ENCODE measurements at regions not wholly inside any gene's neighbourhood (a gene's known extent, or its start where the extent isn't known, plus 50 kb on each side); places are given as distances from the start of the nearest gene placed in this dataset.

- Histone ChIP-seq H3K27me3 (ENCODE audit: insufficient read depth, low read length) (no peaks in the 10 kb centered on the region), H3K4me3 (ENCODE audit: low read length) (no peak overlapping the region), H3K4me1 (ENCODE audit: insufficient read depth, low read length) (peaks cover 3% of the 10 kb centered on the region; the same call in 1 of the 2 replicates), H3K9ac (ENCODE audit: low read depth, low read length) (no peak overlapping the region), H3K9me3 (ENCODE audit: insufficient read depth, low read depth, low read length) (no peaks in the 10 kb centered on the region), H3K27ac (ENCODE audit: low read length) (no peak overlapping the region), H3K36me3 (ENCODE audit: insufficient read depth, low read depth, low read length) (no peaks in the 10 kb centered on the region)
These were observed 77.8 kb upstream of the SLC35B3 start for GRCh38 chr6:8513174-8513573.

GRCh38 chr6:8507286-8507685 lies 71.9 kb upstream of the SLC35B3 start:
- no peak overlapping the region for H3K4me3 ChIP-seq (ENCODE audit: low read length)
- H3K36me3 ChIP-seq (ENCODE audit: insufficient read depth, low read depth, low read length) = no peaks in the 10 kb centered on the region
- no peak overlapping the region for H3K9ac ChIP-seq (ENCODE audit: low read depth, low read length)
- H3K27me3 ChIP-seq (ENCODE audit: insufficient read depth, low read length) = no peaks in the 10 kb centered on the region
- H3K27ac ChIP-seq (ENCODE audit: low read length) = no peak overlapping the region
- H3K9me3 ChIP-seq (ENCODE audit: insufficient read depth, low read depth, low read length) = no peaks in the 10 kb centered on the region
- H3K4me1 ChIP-seq (ENCODE audit: insufficient read depth, low read length) = peaks cover 14% of the 10 kb centered on the region

- Histone ChIP-seq H3K27me3 (ENCODE audit: insufficient read depth, low read length) (no peaks in the 10 kb centered on the region), H3K27ac (ENCODE audit: low read length) (no peak overlapping the region), H3K4me1 (ENCODE audit: insufficient read depth, low read length) (peaks cover 14% of the 10 kb centered on the region), H3K36me3 (ENCODE audit: insufficient read depth, low read depth, low read length) (no peaks in the 10 kb centered on the region), H3K4me3 (ENCODE audit: low read length) (no peak overlapping the region), H3K9ac (ENCODE audit: low read depth, low read length) (no peak overlapping the region), H3K9me3 (ENCODE audit: insufficient read depth, low read depth, low read length) (no peaks in the 10 kb centered on the region)
These were observed 70.8 kb upstream of the SLC35B3 start for GRCh38 chr6:8506126-8506525.

- Histone ChIP-seq H3K4me1 (ENCODE audit: insufficient read depth, low read length) (peaks cover 8% of the 10 kb centered on the region), H3K4me3 (ENCODE audit: low read length) (no peak overlapping the region), H3K27ac (ENCODE audit: low read length) (no peak overlapping the region)
These were observed 64.2 kb upstream of the SLC35B3 start for GRCh38 chr6:8499540-8499939.

GRCh38 chr6:8494730-8495129 lies 59.4 kb upstream of the SLC35B3 start:
- Histone ChIP-seq H3K27me3 (ENCODE audit: insufficient read depth, low read length) (no peaks in the 10 kb centered on the region), H3K9ac (ENCODE audit: low read depth, low read length) (no peak overlapping the region), H3K4me1 (ENCODE audit: insufficient read depth, low read length) (no peaks in the 10 kb centered on the region), H3K4me3 (ENCODE audit: low read length) (no peak overlapping the region), H3K27ac (ENCODE audit: low read length) (no peak overlapping the region), H3K36me3 (ENCODE audit: insufficient read depth, low read depth, low read length) (no peaks in the 10 kb centered on the region), H3K9me3 (ENCODE audit: insufficient read depth, low read depth, low read length) (peaks cover 5% of the 10 kb centered on the region; the same call in 1 of the 2 replicates)

More at GRCh38 chr6:8499540-8499939, 64.2 kb upstream of the SLC35B3 start:
- H3K9ac ChIP-seq (ENCODE audit: low read depth, low read length) = no peak overlapping the region
- no peaks in the 10 kb centered on the region for H3K36me3 ChIP-seq (ENCODE audit: insufficient read depth, low read depth, low read length)
- H3K27me3 ChIP-seq (ENCODE audit: insufficient read depth, low read length) = no peaks in the 10 kb centered on the region
- H3K9me3 ChIP-seq (ENCODE audit: insufficient read depth, low read depth, low read length) = peaks cover 5% of the 10 kb centered on the region; the same call in 1 of the 2 replicates

GRCh38 chr6:8492536-8493133 lies 57.3 kb upstream of the SLC35B3 start:
- no peaks in the 10 kb centered on the region for H3K27me3 ChIP-seq (ENCODE audit: insufficient read depth, low read length)
- H3K9me3 ChIP-seq (ENCODE audit: insufficient read depth, low read depth, low read length) = peaks cover 5% of the 10 kb centered on the region; the same call in 1 of the 2 replicates
- H3K36me3 ChIP-seq (ENCODE audit: insufficient read depth, low read depth, low read length) = no peaks in the 10 kb centered on the region
- no peak overlapping the region for H3K9ac ChIP-seq (ENCODE audit: low read depth, low read length)
- H3K4me1 ChIP-seq (ENCODE audit: insufficient read depth, low read length) = no peaks in the 10 kb centered on the region
- no peak overlapping the region for H3K4me3 ChIP-seq (ENCODE audit: low read length)
- no peak overlapping the region for H3K27ac ChIP-seq (ENCODE audit: low read length)
